NOMO-1 (cell line): ENCODE measurements at regions not wholly inside any gene's neighbourhood (a gene's known extent, or its start where the extent isn't known, plus 50 kb on each side); places are given as distances from the start of the nearest gene placed in this dataset.
"Not testable (repeated sequence)": the region's sequence is repeated elsewhere in the genome, so short reads cannot be mapped to it uniquely, and the experiment has no call there.

Experiments
- DNase-seq, 2 experiments: peaks; one replicate each; lab custom pipeline; 2025; ENCODE audit not compliant: unreplicated experiment in 2 of 2; lab: John Stamatoyannopoulos, UW

- no peak for DNase-seq
Observed at GRCh38 chr22:23466351-23466750, 113.7 kb downstream of the IGLL1 start.

- not testable (repeated sequence) for DNase-seq
Observed at GRCh38 chr22:23464796-23465195, 115.3 kb downstream of the IGLL1 start.

- DNase-seq = not testable (repeated sequence)
Observed at GRCh38 chr22:23460517-23461031, 119.5 kb downstream of the IGLL1 start.

GRCh38 chr22:23459645-23460516 is 120.2 kb downstream of the IGLL1 start:
- not testable (repeated sequence) for DNase-seq

GRCh38 chr22:23458663-23459541 is 121.2 kb downstream of the IGLL1 start:
- DNase-seq = no peak

GRCh38 chr22:23457380-23457985 is 122.6 kb downstream of the IGLL1 start:
- no peak for DNase-seq

- not testable (repeated sequence) for DNase-seq
Observed at GRCh38 chr22:23456666-23457379, 123.3 kb downstream of the IGLL1 start.

GRCh38 chr22:23454345-23454744 is 125.7 kb downstream of the IGLL1 start:
- DNase-seq = not testable (repeated sequence)

GRCh38 chr22:23453277-23453676 is 126.8 kb downstream of the IGLL1 start:
- DNase-seq = no peak

GRCh38 chr22:23452231-23453010 is 127.7 kb downstream of the IGLL1 start:
- no peak for DNase-seq

GRCh38 chr22:23451452-23452230 is 128.4 kb downstream of the IGLL1 start:
- DNase-seq = not testable (repeated sequence)

- not testable (repeated sequence) for DNase-seq
Observed at GRCh38 chr22:23450821-23451220, 129.3 kb downstream of the IGLL1 start.

GRCh38 chr22:23450434-23450795 is 129.7 kb downstream of the IGLL1 start:
- no peak for DNase-seq

GRCh38 chr22:23449748-23450433 is 130.2 kb downstream of the IGLL1 start:
- DNase-seq = not testable (repeated sequence)

GRCh38 chr22:23448499-23449288 is 131.4 kb downstream of the IGLL1 start:
- not testable (repeated sequence) for DNase-seq

- DNase-seq = no peak
Observed at GRCh38 chr22:23446796-23447350, 133.2 kb downstream of the IGLL1 start.

- not testable (repeated sequence) for DNase-seq
Observed at GRCh38 chr22:23446194-23446593, 133.9 kb downstream of the IGLL1 start.
